Esophagus muscularis mucosa (tissue), 3 donors: ENCODE measurements at regions not wholly inside any gene's neighbourhood (a gene's known extent, or its start where the extent isn't known, plus 50 kb on each side); places are given as distances from the start of the nearest gene placed in this dataset.

ENCODE experiments used
- CTCF ChIP-seq, 3 experiments: fragments of 200-600 bp in 2 of 3; fragments of 450-650 bp in 1 of 3; sonication (generic) in 2 of 3; IDR thresholded peaks; one replicate each; pipeline ENCODE4 v1.5.1; 2017 to 2019; ENCODE audit warnings: antibody characterized with exemption in 3 of 3, mild to moderate bottlenecking in 2 of 3, moderate library complexity in 1 of 3
- POLR2A ChIP-seq: fragments of 450-650 bp; IDR thresholded peaks from one replicate; pipeline ENCODE4 v1.6.1; 2017; ENCODE audit warnings: antibody characterized with exemption, moderate library complexity, mild to moderate bottlenecking, low read depth
- POLR2AphosphoS5 ChIP-seq, 2 donors: sonication (generic); formaldehyde crosslinking; IDR thresholded peaks; one replicate each; pipeline ENCODE4 v1.6.1; 2017; ENCODE audit warnings: antibody characterized with exemption in 2 of 2

- TF ChIP-seq CTCF (IDR thresholded peaks at IDR 0.05) (no peak), POLR2AphosphoS5 (IDR thresholded peaks at IDR 0.05) (no peak), POLR2A (no peak)
Measured at GRCh38 chr13:83056269-83056668, 826.0 kb downstream of the SLITRK1 start.
